NCI-H510A treated with DMSO at 0.1 percent for 48 hours (cell line): ENCODE measurements at regions not wholly inside any gene's neighbourhood (a gene's known extent, or its start where the extent isn't known, plus 50 kb on each side); places are given as distances from the start of the nearest gene placed in this dataset.
"Not testable (repeated sequence)": the region's sequence is repeated elsewhere in the genome, so short reads cannot be mapped to it uniquely, and the experiment has no call there.

ENCODE experiments used
- DNase-seq: peaks from one replicate; lab custom pipeline; 2025; lab: John Stamatoyannopoulos, UW

DNA sequence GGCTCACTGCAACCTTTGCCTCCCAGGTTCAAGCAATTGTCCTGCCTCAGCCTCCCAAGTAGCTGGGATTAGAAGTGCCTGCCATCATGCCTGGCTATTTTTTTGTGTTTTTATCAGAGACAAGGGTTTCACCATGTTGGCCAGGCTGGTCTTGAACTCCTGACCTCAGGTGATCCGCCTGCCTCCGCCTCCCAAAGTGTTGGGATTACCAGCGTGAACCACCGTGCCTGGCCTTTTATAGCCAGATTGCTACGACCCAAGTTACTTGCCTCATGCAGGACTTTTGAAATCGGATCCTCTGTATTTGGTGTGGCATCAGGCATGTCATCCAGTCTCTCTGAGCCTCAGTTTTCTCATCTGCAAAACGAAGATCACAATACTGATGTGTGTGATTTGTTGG is 115.9 kb upstream of the MYCN start:
- DNase-seq: not testable (repeated sequence)

DNA sequence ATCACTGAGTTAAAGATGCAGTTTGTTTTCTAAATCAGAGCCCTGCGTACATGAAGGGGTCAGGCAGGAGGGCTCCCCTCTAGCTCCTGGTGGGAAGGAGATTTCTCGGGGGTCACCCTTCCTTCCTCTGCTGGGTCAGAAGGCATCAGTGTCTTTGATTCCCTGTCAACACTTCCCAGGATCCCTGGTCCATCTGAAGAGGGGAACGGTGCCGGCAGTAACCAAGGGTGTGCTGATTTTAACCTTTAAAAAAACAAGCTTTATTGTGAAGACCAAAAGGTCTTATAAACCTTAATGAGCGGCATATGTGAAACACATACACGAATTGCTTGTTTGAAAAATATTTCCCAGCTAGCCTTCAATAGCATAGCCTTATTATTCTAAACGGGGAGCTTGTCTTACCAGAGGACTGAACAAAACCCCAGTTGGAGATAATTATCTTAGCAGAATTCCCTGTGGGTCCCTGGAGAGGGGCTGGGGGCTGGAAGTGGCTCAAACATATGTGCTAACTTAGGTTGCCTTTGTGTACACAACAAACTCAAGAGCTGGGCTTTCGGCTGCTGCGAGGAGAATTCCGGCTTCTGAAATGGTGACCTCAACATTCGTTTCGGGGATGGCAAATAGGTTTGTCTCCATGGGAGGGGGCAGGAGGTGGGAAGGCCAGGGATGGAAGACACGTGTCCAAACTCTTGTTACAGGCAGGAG is 114.9 kb upstream of the MYCN start:
- DNase-seq: no peak

DNA sequence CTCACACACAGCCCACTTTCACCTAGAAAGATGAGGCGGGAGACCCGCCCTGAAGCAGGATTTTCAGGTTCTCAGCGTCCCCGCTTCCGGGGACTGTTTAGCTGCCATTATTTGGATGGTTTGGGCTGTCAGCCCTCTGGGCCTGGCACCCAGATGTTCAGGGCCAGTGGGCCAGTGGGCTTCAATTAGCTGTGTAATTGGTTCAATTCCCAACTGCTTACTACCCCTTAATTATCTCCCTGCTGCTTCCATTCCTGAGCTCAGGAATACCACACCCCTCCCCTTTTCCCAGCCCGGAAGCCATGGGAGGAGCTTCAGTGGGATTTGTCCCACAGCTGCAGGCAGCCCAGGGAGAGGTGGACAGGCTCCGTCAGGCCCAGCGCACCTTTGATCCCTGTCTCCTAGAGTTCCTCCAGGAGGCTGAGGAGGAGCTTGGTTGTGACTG is 114.1 kb upstream of the MYCN start:
- no peak for DNase-seq

DNA sequence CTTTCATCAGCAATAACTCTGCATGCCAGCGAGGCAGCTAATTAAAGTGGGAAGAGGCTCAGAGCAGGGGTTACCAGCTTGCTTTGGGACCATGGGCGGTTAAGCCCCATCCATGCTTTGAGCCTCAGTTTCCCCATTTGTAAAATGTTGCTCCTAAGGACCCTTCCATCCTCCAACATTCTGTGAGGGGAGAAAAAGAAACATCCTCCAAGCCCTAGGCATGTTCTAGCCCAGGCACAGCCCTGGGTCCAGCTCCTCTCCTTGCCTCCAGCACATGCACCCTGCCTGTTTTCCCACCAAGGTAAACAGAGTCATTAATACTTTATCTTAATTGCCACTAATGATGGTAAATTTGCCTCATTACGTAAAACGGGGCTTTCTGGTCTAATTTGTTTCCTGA is 113.3 kb upstream of the MYCN start:
- DNase-seq: no peak

DNA sequence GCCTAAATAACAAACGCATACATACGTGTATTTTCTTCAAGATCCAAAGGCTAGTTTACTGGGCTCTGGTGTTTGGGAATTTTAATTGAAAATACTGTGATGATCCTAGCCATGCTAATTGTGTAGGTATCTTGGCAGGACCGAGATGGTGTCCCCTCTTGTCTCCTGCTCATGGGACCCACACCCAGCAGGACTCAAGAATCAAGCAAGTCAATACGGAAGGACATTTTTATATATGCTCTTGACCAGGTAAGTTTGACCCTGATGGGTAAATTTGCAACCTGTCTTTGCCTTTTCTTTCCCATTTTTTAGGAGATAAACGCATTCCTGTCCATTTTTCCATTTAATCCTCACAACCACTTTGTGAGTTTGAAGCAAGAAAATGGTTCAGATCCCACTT is 111.8 kb upstream of the MYCN start:
- no peak for DNase-seq

DNA sequence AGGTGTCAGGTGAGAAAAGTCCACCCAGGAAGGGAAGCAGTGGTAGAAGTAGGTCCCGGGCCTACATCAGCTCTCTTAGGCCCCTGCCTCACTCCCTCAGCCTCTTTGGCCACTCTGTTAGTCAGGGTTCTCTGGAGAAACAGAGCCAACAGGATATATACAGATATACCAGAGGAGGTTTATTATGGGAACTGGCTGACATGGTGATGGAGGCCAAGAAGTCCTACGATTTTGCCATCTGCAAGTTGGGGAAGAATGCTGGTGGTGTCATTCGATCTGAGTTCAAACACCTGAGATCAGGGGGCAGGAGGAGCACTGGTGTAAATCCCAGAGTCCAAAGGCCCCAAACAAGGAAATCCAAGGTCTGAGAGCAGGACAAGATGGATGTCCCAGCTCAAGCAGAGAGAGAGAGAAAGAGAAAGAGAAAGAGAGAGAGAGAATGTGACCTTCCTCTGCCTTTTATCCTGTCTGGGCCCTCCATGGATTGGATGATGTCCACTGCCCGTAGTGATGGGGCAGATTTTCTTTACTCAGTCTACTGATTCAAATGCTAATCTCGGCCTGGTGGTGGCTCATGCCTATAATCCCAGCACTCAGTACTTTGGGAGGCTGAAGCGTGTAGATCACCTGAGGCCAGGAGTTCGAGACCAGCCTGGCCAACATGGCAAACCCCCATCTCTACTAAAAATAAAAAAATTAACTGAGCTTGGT is 111.1 kb upstream of the MYCN start:
- no peak for DNase-seq

DNA sequence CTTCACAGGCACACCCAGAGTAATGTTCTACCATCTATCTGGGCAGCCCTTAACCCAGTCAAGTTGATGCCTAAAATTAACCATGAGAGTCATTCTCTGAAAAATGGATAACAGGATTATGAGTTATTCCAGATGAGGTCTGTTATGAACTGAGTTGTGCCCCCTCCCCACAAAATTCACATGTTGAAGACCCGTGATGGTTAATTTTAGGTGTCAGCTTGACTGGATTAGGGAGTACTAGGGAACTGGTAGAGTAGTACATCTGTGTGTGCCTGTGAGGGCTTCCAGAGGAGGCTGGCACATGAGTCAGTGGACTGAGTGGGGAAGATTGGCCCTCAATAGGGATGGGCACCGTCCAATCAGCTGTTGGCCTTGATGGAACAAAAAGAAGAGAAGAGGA is 110.4 kb upstream of the MYCN start:
- DNase-seq: no peak

DNA sequence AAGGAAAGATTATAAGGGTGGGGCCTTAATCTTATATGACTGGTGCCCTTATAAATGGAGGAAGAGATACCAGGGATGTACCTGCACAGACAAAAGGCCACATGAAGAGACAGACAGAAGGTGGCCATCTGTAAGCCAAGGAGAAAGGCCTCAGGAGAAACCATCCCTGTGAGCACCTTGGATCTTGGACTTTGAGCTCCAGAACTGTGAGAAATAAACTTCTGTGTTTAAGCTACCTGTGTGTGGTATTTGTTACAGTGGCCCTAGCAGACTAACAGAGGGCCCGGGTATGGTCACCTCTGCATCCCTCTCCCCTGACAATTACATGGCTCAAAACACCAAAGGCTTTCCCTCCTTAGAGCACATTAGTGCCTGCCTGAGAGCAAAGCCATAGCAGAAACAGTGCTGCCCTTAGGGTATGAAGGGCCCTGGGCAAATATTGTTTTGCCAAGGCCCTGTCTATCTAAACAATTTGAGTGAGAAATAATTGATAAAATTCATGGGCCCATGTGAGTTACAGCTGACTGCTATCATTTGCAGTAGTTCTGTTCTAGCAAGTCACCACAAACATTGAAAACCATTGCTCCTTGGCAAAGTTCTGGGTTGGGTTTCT is 109.3 kb upstream of the MYCN start:
- DNase-seq: no peak

DNA sequence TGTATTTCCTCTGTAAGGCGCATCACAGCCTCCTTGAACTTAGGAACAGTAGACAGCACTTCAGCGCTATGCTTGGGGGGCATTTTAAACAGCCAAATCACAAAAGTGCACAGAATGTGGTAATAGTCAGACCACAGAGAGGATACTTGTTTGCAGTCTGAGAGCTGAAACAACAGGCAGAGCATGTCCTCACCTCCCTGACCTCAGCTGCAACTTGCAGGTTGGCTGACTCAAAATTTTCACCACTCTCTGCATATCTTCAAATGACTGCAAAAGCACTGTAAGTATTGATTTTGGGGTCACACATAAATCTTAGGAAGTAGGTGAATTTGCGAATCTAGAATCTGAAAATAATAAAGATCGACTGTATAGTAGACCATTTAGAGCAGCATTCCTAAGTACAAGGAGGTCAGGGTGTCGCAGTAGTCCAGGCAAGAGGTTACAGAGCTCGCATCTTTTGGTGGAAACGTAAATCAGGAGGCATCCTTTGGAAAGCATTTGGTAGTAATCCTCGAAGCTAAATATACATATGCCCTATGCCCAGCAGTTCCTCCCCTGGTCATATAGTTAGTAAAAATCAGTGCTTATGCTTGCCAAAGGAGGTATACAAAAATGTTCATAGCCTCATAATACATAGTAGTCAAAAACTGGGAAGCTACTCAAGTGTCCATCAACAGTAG is 108.2 kb upstream of the MYCN start:
- DNase-seq: no peak

DNA sequence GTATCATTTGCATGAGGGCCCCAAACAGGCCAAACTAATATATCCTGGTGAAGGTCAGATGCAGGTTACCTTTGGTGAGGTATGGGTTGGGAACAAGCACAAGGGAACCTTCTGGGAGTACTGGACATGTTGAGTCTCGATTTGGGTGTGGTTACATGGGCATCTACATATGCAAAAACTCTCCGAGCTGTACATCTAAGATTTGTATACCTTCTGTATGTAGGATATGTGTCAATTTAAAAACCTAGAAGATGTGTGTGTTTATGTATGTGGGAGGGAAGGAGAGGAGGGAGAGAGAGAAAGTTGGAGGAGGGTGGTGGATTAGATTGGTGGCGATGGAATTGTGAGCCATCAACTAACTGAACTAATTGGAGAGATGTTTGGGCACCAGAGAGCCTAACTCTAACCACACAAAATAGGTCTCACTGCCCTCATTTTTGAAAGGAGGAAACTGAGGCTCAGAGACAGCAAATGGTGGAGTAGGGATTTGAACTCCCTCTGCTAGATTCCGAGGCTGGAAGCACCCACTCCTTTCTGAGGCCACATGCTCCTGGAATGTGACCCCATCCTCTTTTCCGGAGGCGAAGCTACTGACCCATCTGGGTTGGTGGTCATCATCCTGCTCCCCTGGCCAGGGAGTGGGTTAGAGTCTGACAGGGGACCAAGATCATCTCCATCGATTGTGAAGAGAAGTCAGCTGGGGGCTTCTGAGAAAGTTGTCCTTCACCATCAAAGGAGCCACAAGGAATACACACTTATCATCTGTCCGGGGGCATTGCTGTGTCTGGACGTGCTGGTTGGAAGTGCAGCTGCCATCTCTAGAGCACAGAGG is 107.3 kb upstream of the MYCN start:
- DNase-seq: no peak

DNA sequence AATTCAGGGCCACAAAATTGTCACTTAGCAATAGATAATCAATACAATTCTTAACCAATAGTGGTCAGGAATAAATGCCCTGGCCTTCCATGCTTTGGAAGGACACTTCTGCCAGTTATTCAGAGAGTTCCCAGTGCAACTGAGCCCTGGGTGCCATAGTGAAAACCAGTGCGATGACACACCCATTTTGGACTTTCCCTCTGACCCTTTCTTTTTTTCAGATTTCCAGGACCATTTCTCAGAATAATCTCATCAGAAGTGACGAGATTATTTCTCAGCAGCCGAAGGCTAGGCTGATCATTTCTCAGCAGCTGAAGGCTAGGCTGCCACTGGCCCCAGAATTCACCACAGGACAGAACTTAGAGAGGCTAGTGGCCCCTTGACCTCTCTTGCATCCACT is 106.6 kb upstream of the MYCN start:
- DNase-seq: no peak

DNA sequence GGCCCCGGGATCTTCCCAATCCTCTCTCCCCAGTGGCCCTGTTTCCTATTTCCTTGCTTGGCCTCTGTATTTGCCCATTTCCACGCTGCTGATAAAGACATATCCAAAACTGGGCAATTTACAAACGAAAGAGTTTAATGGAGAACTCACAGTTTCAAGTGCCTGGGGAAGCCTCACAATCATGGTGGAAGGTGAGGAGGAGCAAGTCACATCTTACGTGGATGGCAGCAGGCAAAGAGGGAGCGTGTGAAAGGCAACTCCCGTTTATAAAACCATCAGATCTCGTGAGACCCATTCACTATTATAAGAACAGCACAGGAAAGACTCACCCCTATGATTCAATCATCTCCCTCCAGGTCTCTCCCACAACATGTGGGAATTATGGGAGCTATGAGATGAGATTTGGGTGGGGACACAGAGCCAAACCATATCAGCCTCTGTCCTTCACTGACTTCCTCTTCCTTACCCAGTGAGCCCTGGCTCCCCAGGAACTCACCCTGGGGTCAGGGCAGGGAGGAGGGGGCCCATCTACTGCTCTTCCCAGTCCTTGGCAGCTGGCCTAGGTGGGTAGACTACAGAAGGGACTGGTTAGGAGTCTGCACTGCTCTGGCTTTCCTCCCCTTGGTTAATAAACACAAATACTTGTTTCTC is 105.8 kb upstream of the MYCN start:
- no peak for DNase-seq

DNA sequence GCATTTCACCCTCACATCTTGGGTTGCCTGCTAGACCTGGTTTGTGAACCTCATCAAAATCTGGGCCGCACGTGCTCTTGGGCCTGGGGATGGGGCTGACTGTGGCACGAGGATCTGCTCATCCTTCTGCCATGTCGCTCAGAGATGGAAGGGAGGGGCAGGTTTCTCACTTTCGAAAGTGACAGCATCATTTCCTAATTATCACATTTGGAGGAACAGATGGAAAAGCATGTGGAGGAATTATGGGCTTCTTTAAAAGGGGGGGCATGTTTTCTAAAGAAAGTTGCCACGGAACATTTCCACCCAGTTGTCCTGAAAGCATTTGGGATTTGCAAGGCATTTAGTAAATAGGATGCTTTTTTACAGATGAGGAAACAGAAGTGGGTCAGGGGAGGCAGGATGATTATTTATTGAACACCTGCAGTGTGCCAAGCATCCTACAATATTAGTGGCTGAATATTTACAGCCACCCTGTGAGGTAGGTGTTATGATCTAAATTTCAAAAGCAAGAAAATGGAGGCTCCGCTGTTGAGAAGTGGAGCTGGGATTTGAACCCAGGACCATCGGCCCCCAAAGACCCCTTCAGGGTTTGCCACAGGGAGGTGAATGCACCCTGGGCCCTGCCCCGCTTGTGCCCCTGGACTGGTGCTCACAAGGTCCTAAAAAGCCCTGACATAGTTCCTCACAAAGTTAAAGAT is 104.2 kb upstream of the MYCN start:
- no peak for DNase-seq

DNA sequence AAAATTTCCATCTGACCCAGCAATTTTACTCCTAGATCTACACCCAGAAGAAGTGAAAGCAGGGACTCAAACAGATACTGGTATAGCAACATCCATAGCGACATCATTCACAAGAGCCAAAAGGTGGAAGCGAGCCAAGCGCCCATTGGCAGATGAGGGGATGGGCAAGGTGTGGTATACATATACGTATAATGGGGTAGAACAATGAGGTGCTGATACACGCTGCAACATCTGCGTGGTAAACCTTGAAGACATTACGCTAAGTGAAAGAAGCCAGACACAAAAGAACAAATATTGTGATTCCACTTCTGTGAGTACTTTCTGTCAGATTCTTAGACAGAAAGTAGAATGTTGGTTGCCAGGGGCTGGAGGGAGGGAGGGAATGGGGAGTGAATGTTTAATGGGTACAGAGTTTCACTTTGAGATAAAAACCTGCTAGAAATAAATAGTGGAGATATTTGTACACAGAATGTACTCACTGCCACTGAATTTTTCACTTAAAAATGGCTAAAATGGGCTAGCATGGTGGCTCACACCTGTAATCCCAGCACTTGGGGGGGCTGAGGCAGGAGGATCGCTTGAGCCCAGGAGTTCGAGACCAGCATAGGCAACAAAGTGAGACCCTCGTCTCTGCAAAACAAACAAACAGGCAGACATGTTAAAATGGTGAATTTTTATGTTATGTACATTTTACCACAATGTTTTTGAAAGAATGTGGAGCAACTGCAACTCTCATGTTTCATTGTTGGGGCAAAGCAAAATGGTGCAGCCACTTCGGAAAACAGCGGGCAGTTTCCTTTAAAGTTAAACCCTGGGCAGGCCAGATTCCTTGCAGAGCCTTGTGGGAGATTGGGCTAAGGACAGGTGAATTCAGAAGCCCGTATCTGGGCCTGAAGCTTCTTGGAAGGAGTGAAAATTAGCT is 103.4 kb upstream of the MYCN start:
- no peak for DNase-seq

DNA sequence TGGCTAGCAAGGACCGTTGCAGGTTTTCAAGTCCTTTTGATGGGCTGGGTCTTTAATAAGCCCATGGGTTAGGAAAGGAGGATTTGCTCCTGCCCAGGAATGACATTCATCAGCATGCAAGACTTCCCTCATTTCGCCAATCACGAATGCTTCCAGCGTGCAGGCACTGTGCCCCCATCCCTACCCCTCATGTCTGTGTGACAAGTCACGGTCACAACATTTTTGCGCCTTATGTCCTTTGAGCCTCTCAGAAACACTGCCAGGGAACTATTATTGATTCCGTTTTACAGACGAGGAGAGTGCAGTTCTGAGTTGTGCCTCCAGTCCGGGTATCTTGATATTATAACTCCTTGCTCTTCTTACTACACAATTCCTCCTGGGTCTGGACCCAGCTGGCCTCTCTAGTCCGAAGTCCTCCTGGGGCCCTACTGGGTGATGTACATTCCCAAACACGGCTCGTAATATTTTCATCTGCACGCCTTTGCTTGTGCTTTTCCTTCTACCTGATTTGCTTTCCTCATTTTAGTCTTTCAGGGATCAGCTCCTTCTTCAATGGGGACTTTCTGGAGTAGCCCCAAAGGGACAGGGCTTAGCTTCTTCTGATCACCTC is 101.8 kb upstream of the MYCN start:
- DNase-seq: no peak

DNA sequence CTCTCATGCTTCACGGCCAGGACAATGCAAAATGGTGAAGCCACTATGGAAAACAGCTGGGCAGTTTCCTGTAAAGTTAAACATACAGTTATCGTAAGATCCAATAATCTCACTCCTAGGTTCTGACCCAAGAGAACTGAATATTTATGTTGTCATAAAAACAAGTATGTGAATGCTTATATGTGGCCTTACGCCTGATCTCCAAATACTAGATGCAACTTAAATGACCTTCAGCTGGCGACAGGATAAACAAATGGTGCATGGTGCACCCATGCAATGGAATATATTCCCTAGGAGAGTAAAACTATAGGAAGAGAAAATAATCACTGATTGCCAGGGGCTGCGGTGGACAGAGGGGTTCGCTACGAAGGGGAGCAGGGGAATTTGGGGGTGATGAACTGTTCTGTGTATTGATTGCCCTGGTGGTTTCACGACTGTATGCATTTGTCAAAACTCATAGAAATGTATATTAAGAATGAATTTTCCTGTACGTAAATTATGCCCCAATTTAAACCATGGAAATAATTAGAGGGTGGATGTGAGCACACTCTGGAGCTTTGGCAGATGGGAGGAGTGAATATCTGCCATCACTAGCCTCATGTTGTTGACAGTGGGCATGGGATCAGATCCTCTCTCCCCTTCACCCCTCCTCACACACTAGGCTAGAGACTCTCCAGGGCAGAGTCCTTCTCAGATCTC is 100.8 kb upstream of the MYCN start:
- no peak for DNase-seq

DNA sequence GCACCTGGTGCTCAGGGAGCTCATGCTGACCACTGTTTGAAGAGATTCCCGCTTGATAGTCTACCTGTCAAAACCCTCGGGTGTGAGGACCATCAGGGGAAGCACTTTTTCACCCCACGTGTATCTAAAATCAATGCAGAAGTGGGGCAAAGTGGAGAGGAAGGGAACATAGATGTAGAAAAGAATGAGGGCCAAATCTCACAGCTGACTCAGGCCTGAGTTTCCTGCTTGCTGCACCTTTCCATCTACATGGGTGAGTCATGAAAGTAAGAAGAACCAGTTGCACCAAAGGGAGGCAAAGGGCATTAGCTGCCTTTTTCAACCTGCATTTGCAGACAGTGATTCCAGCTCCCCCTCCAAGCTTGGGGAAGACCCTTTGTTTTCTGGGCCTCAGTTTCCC is 100.2 kb upstream of the MYCN start:
- no peak for DNase-seq

DNA sequence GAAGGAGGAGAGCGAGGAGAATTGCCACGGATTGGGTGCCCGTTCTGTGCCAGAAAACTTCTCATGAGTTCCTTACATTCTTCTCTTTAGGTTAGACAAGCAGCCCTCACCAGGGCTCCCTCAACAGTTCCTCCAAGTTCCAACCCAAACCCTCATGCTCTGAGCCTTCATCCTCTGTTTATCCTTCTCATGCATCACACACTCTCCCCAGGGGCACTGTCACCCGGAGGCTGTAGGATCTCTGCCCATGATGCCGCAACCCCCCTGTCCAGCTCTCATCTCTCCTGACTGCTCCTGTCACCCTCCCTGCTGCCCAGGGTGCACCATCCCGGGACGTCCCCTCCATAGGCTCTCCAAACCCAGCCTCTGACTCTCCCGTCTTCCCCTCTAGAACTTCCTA is 99.4 kb upstream of the MYCN start:
- DNase-seq: no peak
